Activated naive CD8-positive, alpha-beta T cell (primary cell): ENCODE measurements at regions not wholly inside any gene's neighbourhood (a gene's known extent, or its start where the extent isn't known, plus 50 kb on each side); places are given as distances from the start of the nearest gene placed in this dataset.
"Not testable (repeated sequence)": the region's sequence is repeated elsewhere in the genome, so short reads cannot be mapped to it uniquely, and the experiment has no call there.

ENCODE experiments used
- H3K27ac Mint-ChIP-seq: one replicate; pipeline ENCODE4 v1.8.0; 2021; ENCODE audit warnings: mixed read lengths
- H3K27me3 Mint-ChIP-seq: one replicate; pipeline ENCODE4 v1.8.0; 2021; ENCODE audit warnings: mixed read lengths
- H3K36me3 Mint-ChIP-seq: one replicate; pipeline ENCODE4 v1.8.0; 2021; ENCODE audit warnings: mixed read lengths
- H3K4me1 Mint-ChIP-seq: one replicate; pipeline ENCODE4 v1.8.0; 2021; ENCODE audit warnings: low read depth, mixed read lengths
- H3K4me3 Mint-ChIP-seq: one replicate; pipeline ENCODE4 v1.8.0; 2021; ENCODE audit warnings: mild to moderate bottlenecking, mixed read lengths
- H3K9me3 Mint-ChIP-seq: one replicate; pipeline ENCODE4 v1.8.0; 2021; ENCODE audit warnings: low read depth, mixed read lengths

DNA sequence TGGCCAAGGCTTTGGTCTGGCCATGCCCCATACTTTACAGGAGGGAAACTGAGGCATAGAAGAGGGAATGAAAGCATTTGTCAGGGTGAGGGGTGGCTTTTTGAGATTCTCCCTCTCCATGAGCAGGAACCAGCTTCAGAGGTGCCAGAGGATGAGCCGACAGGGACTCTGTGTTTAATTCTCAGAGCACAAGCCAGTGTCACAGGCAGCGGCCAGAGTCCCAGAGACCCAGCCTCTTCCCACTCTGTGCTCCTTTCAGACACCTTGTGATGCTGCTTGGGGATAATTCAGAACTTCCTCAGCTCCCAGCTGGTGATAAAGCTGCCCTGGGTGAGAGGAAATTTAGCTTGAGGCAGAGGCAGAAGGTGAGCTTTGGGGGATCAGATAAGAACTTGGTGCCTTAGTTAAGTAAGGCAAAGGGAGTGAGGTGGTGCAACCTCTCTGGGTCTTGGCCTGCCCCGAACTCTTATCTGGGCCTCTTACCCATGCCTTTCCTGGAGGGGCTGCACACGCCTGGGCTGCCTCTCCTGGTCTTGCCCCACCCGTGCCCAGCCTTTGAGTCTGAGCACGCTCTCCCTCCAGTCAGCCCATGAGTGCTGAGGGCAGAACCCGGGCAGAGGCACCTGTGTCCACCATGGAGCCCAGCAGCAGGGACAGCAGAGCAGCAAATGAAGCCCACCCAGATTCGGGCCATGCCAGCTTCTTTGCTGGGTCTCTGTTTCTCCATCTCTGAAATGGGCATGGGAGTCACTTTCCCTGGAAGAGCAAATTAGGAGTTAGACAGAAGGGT, 175.6 kb upstream of the C1orf174 start:
- no peaks in the 10 kb centered on the region for H3K36me3 Mint-ChIP-seq
- no peak overlapping the region for H3K4me3 Mint-ChIP-seq
- H3K9me3 Mint-ChIP-seq: no peaks in the 10 kb centered on the region
- H3K27me3 Mint-ChIP-seq: peaks cover 8% of the 10 kb centered on the region
- H3K27ac Mint-ChIP-seq: no peak overlapping the region
- H3K4me1 Mint-ChIP-seq: no peaks in the 10 kb centered on the region

DNA sequence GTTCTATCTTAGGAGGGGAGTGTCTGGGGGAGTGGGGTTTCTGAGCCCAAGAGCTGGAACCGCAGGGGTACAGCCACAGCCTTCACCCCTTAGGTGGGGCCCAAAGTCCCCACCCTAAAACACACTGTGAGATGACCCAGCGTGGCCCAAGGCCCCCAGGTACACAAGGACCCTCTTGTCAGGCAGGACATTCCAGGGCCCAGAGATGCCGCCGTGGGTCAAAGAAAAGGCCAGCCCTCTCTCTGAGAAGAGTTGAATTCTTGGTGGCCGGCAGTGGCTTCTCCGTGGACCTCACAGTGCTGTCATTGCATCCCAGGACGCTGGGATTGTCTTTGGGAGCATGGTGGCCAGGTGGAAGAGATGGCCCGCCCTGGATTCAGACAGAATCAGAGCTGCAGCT, 176.3 kb upstream of the C1orf174 start:
- Mint-ChIP-seq H3K4me1 (no peaks in the 10 kb centered on the region), H3K4me3 (no peak overlapping the region), H3K36me3 (no peaks in the 10 kb centered on the region), H3K27ac (no peak overlapping the region), H3K9me3 (no peaks in the 10 kb centered on the region), H3K27me3 (peaks cover 6% of the 10 kb centered on the region)

- H3K9me3 Mint-ChIP-seq, H3K36me3 Mint-ChIP-seq, H3K4me3 Mint-ChIP-seq, H3K27me3 Mint-ChIP-seq, H3K4me1 Mint-ChIP-seq, H3K27ac Mint-ChIP-seq: not testable (repeated sequence)
These were observed 178.3 kb upstream of the C1orf174 start for GRCh38 chr1:4078091-4078962.

GRCh38 chr1:4079815-4080214, 179.7 kb upstream of the C1orf174 start:
- no peaks in the 10 kb centered on the region for H3K9me3 Mint-ChIP-seq
- H3K4me1 Mint-ChIP-seq: no peaks in the 10 kb centered on the region
- no peaks in the 10 kb centered on the region for H3K36me3 Mint-ChIP-seq

DNA sequence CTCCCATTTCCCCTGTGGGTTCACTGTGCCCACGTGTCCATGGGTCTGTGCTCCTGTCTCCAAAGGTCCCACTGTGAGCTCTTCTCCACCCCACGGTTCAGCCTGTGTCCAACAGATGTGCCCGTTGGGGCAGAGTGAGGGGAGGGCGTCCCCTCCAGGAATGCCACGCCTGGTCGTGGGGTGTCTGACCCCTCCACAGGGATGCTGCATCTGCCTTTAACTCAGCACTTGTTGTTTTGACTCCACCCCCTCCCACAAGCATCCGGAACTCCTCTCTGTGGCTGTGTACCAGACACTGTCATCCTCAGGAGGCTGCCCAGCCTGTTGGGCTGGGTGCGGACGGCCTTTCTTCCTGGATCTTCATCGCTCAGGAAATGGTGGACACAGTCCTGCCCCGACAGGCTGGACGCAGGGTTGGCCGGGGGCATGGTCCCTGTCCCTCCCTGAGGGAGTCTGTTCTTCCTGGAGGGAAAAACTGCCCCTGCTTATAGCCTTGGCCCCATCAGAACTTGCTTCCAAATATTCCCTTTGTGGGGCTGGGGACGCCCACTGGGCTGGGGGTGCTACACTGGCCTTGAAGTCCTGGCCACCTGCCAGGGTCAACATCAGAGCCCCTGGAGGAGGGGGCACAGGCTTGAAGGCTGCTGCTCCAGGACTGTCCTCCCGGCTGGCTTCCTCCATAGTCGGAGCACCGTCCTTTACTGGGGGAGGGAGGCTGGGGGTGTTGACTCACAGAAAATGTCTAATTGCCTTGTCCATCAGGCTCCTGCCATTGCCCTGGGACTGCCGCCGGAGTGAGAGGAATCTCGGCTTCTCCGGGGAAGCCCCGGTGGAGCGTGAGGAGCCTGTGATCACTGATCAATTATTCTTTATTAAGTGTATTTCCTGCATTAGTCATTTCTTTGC, 182.0 kb upstream of the C1orf174 start:
- H3K36me3 Mint-ChIP-seq: no peaks in the 10 kb centered on the region
- H3K27ac Mint-ChIP-seq: no peak overlapping the region
- H3K9me3 Mint-ChIP-seq: no peaks in the 10 kb centered on the region
- H3K27me3 Mint-ChIP-seq: no peaks in the 10 kb centered on the region
- H3K4me3 Mint-ChIP-seq: no peak overlapping the region
- H3K4me1 Mint-ChIP-seq: no peaks in the 10 kb centered on the region

More at GRCh38 chr1:4079815-4080214, 179.7 kb upstream of the C1orf174 start:
- H3K27ac Mint-ChIP-seq: no peak overlapping the region
- H3K27me3 Mint-ChIP-seq: no peaks in the 10 kb centered on the region
- no peak overlapping the region for H3K4me3 Mint-ChIP-seq

DNA sequence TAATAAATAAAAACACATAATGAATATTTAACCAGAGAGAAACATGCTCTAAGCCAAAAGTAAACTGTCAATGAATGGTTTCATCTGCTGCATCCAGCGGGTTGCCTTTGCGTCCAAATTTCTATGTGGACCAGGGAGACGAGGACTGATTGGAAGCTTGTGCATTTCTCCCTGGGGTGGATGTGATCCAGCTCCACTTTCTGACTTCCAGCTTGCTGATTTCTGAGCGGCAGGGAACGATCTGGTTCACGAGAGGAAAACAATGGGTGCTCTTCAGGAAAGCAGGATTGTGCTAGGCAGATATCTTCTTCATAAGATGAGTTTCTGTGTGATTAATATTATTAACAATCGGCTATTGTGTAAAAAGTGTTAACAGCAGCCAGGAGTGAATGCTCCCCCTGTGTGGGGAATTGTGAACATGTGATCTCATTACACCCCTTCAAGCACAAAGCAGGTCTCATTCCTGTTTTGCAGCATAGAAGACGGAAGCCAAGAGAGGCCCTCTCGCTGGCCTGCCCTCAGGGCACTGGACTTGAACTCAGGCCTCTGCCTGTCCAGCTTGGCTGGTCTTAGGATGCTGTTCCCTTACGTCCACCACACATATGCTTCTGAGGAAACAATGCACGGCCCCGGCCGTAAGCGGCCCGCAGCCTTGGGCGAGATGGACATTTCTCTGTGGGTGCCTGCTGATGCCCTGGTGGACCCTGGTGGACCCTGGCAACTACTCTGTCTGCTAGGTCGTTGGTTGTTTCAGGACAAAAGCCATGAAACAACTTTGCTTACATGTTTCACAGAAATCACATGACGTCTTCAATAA, 183.4 kb upstream of the C1orf174 start:
- Mint-ChIP-seq H3K27me3 (no peaks in the 10 kb centered on the region), H3K9me3 (no peaks in the 10 kb centered on the region), H3K4me3 (no peak overlapping the region), H3K27ac (no peak overlapping the region), H3K36me3 (no peaks in the 10 kb centered on the region), H3K4me1 (no peaks in the 10 kb centered on the region)

DNA sequence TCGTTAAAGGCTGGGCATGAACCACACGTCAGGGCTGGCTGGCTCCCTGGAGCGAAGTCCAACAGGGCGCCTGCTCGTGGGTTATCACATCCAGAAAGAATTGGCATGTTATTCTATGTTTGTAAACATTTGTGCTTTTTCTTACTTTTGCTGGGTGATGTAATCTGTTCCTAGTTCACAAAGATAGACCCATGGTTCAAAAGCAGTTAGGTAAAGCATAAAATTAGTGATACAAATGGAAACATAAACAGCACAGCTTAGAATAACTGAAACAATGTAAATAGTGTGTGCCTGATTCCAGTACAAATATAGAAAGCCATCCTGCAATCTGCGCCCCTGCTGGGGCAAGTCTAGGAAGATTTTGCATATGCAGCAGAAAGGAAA, 184.0 kb upstream of the C1orf174 start:
- no peak overlapping the region for H3K27ac Mint-ChIP-seq
- H3K4me3 Mint-ChIP-seq: no peak overlapping the region
- no peaks in the 10 kb centered on the region for H3K4me1 Mint-ChIP-seq
- no peaks in the 10 kb centered on the region for H3K36me3 Mint-ChIP-seq
- H3K27me3 Mint-ChIP-seq: no peaks in the 10 kb centered on the region
- H3K9me3 Mint-ChIP-seq: no peaks in the 10 kb centered on the region

- H3K36me3 Mint-ChIP-seq: no peaks in the 10 kb centered on the region
- no peaks in the 10 kb centered on the region for H3K27me3 Mint-ChIP-seq
- H3K4me1 Mint-ChIP-seq: no peaks in the 10 kb centered on the region
- H3K4me3 Mint-ChIP-seq: no peak overlapping the region
- no peaks in the 10 kb centered on the region for H3K9me3 Mint-ChIP-seq
- H3K27ac Mint-ChIP-seq: no peak overlapping the region
These were observed 184.4 kb upstream of the C1orf174 start for GRCh38 chr1:4084446-4084845.

DNA sequence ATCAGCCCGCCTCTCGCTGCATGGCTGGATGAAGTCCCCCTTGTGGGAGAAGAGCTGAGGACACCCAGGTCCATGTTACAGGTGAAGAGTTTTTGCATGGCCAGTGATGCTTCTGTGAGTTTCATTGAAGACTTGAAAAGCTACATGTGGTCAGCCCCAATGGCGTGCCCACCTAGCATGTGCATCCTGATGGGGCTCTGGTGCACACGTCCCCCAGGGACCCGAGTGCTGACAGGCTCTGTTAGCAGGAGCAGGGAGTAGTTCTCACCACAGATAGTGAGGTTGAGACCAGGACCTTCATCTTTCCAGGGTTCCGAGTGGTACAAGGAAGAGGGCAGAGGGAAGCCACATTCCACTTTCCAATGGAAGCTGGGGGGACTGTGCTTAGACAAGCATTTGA, 184.8 kb upstream of the C1orf174 start:
- Mint-ChIP-seq H3K36me3 (no peaks in the 10 kb centered on the region), H3K27me3 (no peaks in the 10 kb centered on the region), H3K9me3 (no peaks in the 10 kb centered on the region), H3K4me1 (no peaks in the 10 kb centered on the region), H3K27ac (no peak overlapping the region), H3K4me3 (no peak overlapping the region)

DNA sequence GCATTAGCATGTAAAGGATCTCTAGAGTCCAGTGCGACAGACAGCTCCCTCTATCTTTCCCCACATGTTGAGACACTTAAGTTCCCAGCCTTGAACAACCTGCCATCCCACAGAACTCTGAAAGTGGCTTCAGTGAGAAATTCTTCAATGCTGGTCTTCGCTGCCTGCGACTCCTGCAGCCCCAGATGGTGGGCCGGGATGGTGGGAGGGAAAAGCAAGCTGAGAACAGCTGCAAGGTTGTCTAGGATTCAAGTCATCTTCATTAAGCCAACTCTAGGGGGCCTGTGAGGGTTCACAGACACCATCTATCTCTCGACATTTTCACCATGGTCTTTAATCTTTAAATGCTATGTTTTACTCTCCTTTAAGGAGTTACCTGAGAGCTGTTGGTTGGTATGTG, 185.5 kb upstream of the C1orf174 start:
- Mint-ChIP-seq H3K27ac (no peak overlapping the region), H3K4me1 (no peaks in the 10 kb centered on the region), H3K36me3 (no peaks in the 10 kb centered on the region), H3K27me3 (no peaks in the 10 kb centered on the region), H3K9me3 (no peaks in the 10 kb centered on the region), H3K4me3 (no peak overlapping the region)

DNA sequence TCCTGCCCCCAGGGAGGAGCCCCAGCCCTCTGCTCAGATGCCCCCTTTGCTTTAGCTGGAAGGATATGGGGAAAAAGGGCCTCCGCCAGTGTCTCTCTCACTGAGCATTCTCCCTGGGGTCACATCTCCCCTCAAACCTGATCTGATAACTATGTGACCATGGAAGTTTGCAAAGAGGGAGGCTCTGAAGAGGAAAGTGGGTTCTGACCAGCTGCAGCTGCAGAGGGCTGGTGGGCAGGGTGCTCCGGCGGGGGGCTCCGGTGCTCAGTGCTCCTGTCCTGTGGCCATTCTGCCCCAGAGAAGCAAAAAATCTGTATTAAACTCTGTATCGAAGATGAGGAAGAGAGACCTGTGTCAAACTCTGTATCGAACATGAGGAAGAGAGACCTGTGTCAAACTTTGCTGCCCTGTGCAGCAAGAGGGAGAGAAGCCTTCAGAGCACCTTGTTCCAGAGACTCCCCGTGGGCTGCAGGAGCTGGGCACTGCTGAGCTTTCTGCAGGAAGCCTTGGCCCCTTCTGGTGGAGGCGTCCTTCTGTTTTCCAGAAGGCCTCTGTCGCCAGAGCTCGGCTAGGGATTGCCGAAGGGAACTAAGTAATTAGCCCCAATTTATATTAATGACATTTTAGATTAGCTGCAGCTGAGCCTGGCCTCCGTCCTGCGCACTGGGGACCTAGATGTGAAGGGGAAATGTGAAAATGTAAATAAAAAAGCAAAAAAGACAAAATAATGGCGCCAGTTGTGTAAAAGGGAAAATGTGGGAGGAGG, 186.2 kb upstream of the C1orf174 start:
- H3K27me3 Mint-ChIP-seq: no peaks in the 10 kb centered on the region
- H3K9me3 Mint-ChIP-seq: no peaks in the 10 kb centered on the region
- no peak overlapping the region for H3K27ac Mint-ChIP-seq
- no peaks in the 10 kb centered on the region for H3K4me1 Mint-ChIP-seq
- H3K4me3 Mint-ChIP-seq: no peak overlapping the region
- no peaks in the 10 kb centered on the region for H3K36me3 Mint-ChIP-seq

DNA sequence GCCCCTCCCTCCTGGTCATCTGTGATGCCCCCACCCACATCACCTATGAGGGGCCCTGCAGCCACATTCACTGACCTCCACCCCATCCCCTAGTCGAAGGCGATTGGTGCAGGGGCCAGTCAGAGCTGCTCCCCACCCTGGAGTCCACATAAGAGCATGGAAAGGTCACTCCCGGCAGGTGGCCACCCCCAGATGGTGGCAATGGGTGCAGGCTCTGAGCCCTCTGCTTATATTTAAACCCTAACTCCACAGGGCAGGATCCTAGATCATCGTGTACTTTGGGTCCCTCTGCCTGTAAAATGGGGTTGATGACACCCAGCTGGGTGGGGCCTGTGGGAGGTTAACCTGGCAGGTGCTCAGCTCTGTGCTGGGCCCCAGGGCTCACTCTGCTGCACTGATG, 186.8 kb upstream of the C1orf174 start:
- H3K4me3 Mint-ChIP-seq: no peak overlapping the region
- H3K9me3 Mint-ChIP-seq: no peaks in the 10 kb centered on the region
- no peaks in the 10 kb centered on the region for H3K4me1 Mint-ChIP-seq
- H3K27ac Mint-ChIP-seq: no peak overlapping the region
- H3K36me3 Mint-ChIP-seq: no peaks in the 10 kb centered on the region
- H3K27me3 Mint-ChIP-seq: no peaks in the 10 kb centered on the region

DNA sequence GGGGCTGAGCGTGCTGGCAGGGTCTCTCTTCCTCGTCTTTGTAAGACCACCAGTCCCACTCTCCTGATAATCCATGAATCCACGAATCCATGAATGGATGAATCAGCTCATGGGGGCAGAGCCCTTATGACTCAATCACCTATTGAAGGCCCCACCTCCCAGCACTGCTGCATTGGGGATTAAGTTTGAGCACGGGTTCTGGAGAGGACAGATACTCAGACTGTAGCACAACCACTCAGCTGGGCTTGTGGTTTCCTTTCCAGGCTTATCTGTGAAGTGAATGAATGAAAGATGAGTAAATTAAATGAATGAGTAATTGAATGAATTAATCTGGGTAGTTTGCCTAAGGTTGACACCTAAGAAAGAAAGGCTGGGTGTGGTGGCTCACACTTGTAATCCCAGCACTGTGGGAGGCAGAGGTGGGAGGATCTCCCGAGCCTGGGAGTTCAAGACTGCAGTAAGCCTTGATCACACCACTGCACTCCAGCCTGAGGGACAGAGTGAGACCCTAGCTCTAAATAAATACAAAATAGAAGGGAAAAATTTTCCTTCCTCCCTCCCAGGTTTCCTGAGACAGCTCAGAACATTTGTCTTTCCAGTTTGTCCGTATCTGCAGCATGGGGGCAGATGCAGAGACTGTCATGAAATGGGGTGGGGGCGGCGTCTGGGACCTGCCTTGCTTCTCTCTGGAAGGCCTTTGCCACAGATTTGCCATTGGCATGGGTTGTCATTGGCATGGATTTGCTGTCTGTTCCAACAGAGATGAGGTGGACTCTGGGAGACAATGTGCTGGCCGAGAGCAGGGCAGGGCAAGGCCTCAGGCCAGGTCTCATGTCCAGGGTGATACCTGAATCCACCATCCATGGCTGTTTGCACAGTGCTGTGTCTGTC, 187.7 kb upstream of the C1orf174 start:
- Mint-ChIP-seq H3K4me1 (no peaks in the 10 kb centered on the region), H3K4me3 (no peak overlapping the region), H3K9me3 (peaks cover 1% of the 10 kb centered on the region), H3K36me3 (no peaks in the 10 kb centered on the region), H3K27ac (no peak overlapping the region), H3K27me3 (no peaks in the 10 kb centered on the region)
